ENCODE measurements at regions not wholly inside any gene's neighbourhood (a gene's known extent, or its start where the extent isn't known, plus 50 kb on each side); places are given as distances from the start of the nearest gene placed in this dataset.

- TF ChIP-seq ARNT (IDR thresholded peaks at IDR 0.05) (no peak), LEF1 (IDR thresholded peaks at IDR 0.05; ENCODE audit: borderline replicate concordance) (no peak), PKNOX1 (IDR thresholded peaks at IDR 0.05) (no peak), BHLHE40 (IDR thresholded peaks at IDR 0.05; ENCODE audit: borderline replicate concordance) (no peak), FOXK2 (IDR thresholded peaks at IDR 0.05) (no peak), HDGF (IDR thresholded peaks at IDR 0.05; ENCODE audit: borderline replicate concordance) (no peak), NFRKB (IDR thresholded peaks at IDR 0.05) (no peak), SP1 (IDR thresholded peaks at IDR 0.05) (no peak), SUZ12 (IDR thresholded peaks at IDR 0.05) (no peak), ELF4 (IDR thresholded peaks at IDR 0.05) (no peak), FOXA1 (IDR thresholded peaks at IDR 0.05) (no peak), TARDBP (IDR thresholded peaks at IDR 0.05) (no peak), CTBP1 (IDR thresholded peaks at IDR 0.05; ENCODE audit: borderline replicate concordance) (no peak), FOXM1 (IDR thresholded peaks at IDR 0.05; ENCODE audit: borderline replicate concordance) (no peak), L3MBTL2 (conservative IDR thresholded peaks at IDR 0.05) (no peak), ZNF384 (IDR thresholded peaks at IDR 0.05) (no peak)
- DNase-seq (ENCODE audit: extremely low spot score), result no peak
- POLR2A ChIA-PET, result no interaction called here
- CTCF ChIA-PET, result no interaction called here
These were observed 569.5 kb downstream of the PSAT1 start for GRCh38 chr9:78866207-78867132.

GRCh38 chr9:78871086-78871451 is 574.1 kb downstream of the PSAT1 start:
- POLR2A ChIA-PET, result no interaction called here
- TF ChIP-seq FOXM1 (IDR thresholded peaks at IDR 0.05; ENCODE audit: borderline replicate concordance) (no peak), SUZ12 (IDR thresholded peaks at IDR 0.05) (no peak), TARDBP (IDR thresholded peaks at IDR 0.05) (no peak), LEF1 (IDR thresholded peaks at IDR 0.05; ENCODE audit: borderline replicate concordance) (no peak), ELF4 (IDR thresholded peaks at IDR 0.05) (no peak), NFRKB (IDR thresholded peaks at IDR 0.05) (no peak), BHLHE40 (IDR thresholded peaks at IDR 0.05; ENCODE audit: borderline replicate concordance) (no peak), HDGF (IDR thresholded peaks at IDR 0.05; ENCODE audit: borderline replicate concordance) (no peak), PKNOX1 (IDR thresholded peaks at IDR 0.05) (no peak), ARNT (IDR thresholded peaks at IDR 0.05) (no peak), SP1 (IDR thresholded peaks at IDR 0.05) (no peak), L3MBTL2 (conservative IDR thresholded peaks at IDR 0.05) (no peak), FOXK2 (IDR thresholded peaks at IDR 0.05) (no peak), FOXA1 (IDR thresholded peaks at IDR 0.05) (no peak), CTBP1 (IDR thresholded peaks at IDR 0.05; ENCODE audit: borderline replicate concordance) (no peak), ZNF384 (IDR thresholded peaks at IDR 0.05) (no peak)
- DNase-seq (ENCODE audit: extremely low spot score), result no peak
- CTCF ChIA-PET, result no interaction called here

- ChIA-PET POLR2A (no interaction called here), CTCF (no interaction called here)
- DNase-seq (ENCODE audit: extremely low spot score), result no peak
- TF ChIP-seq ELF4 (IDR thresholded peaks at IDR 0.05) (no peak), NFRKB (IDR thresholded peaks at IDR 0.05) (no peak), ARNT (IDR thresholded peaks at IDR 0.05) (no peak), TARDBP (IDR thresholded peaks at IDR 0.05) (no peak)
These were observed 574.8 kb downstream of the PSAT1 start for GRCh38 chr9:78871452-78872331.

GRCh38 chr9:78874061-78874460 is 577.1 kb downstream of the PSAT1 start:
- ChIA-PET CTCF (no interaction called here), POLR2A (no interaction called here)
- no peak for DNase-seq (ENCODE audit: extremely low spot score)
- no peak for TF ChIP-seq ZNF384 (IDR thresholded peaks at IDR 0.05)
- TF ChIP-seq LEF1 (IDR thresholded peaks at IDR 0.05; ENCODE audit: borderline replicate concordance), result no peak
- no peak for TF ChIP-seq SP1 (IDR thresholded peaks at IDR 0.05)
- no peak for TF ChIP-seq PKNOX1 (IDR thresholded peaks at IDR 0.05)
- no peak for TF ChIP-seq FOXA1 (IDR thresholded peaks at IDR 0.05)
- TF ChIP-seq HDGF (IDR thresholded peaks at IDR 0.05; ENCODE audit: borderline replicate concordance), result no peak
- no peak for TF ChIP-seq L3MBTL2 (conservative IDR thresholded peaks at IDR 0.05)

GRCh38 chr9:78879324-78880100 is 582.6 kb downstream of the PSAT1 start:
- CTCF ChIA-PET, result no interaction called here
- POLR2A ChIA-PET, result no interaction called here

More at GRCh38 chr9:78879324-78880100, 582.6 kb downstream of the PSAT1 start:
- DNase-seq (ENCODE audit: extremely low spot score), result no peak
- TF ChIP-seq ZNF384 (IDR thresholded peaks at IDR 0.05) (no peak), SUZ12 (IDR thresholded peaks at IDR 0.05) (no peak), TARDBP (IDR thresholded peaks at IDR 0.05) (no peak), FOXA1 (IDR thresholded peaks at IDR 0.05) (no peak), LEF1 (IDR thresholded peaks at IDR 0.05; ENCODE audit: borderline replicate concordance) (no peak), BHLHE40 (IDR thresholded peaks at IDR 0.05; ENCODE audit: borderline replicate concordance) (no peak), CTBP1 (IDR thresholded peaks at IDR 0.05; ENCODE audit: borderline replicate concordance) (no peak), HDGF (IDR thresholded peaks at IDR 0.05; ENCODE audit: borderline replicate concordance) (no peak), PKNOX1 (IDR thresholded peaks at IDR 0.05) (no peak), FOXK2 (IDR thresholded peaks at IDR 0.05) (no peak), NFRKB (IDR thresholded peaks at IDR 0.05) (no peak), ARNT (IDR thresholded peaks at IDR 0.05) (no peak), SP1 (IDR thresholded peaks at IDR 0.05) (no peak), FOXM1 (IDR thresholded peaks at IDR 0.05; ENCODE audit: borderline replicate concordance) (no peak), ELF4 (IDR thresholded peaks at IDR 0.05) (no peak), L3MBTL2 (conservative IDR thresholded peaks at IDR 0.05) (no peak)
